Neuronal stem cell (in vitro differentiated cells): ENCODE measurements at regions not wholly inside any gene's neighbourhood (a gene's known extent, or its start where the extent isn't known, plus 50 kb on each side); places are given as distances from the start of the nearest gene placed in this dataset.

ENCODE experiments used
- DNase-seq: peaks from one replicate; pipeline ENCODE4 v3.0.0-alpha.2; 2013; ENCODE audit warnings: low spot score
- H2AFZ ChIP-seq: one replicate; pipeline ENCODE4 v1.6.1; 2013; ENCODE audit warnings: mild to moderate bottlenecking, low read length, inconsistent platforms
- H2AK5ac ChIP-seq: 2 replicates; pipeline ENCODE4 v1.6.1; 2013; ENCODE audit warnings: low read depth, mild to moderate bottlenecking, inconsistent platforms, low read length, moderate library complexity, mixed read lengths
- H2BK120ac ChIP-seq: 2 replicates; pipeline ENCODE4 v1.6.1; 2013; ENCODE audit warnings: low read depth, mild to moderate bottlenecking, inconsistent platforms, low read length, moderate library complexity, mixed read lengths
- H2BK12ac ChIP-seq: one replicate; pipeline ENCODE4 v1.6.1; 2013; ENCODE audit warnings: low read length, inconsistent platforms
- H2BK15ac ChIP-seq: 2 replicates; pipeline ENCODE4 v1.6.1; 2013; ENCODE audit warnings: mild to moderate bottlenecking, low read length, inconsistent platforms, mixed read lengths
- H2BK5ac ChIP-seq: one replicate; pipeline ENCODE4 v1.6.1; 2013; ENCODE audit warnings: inconsistent platforms, mild to moderate bottlenecking, low read length, moderate library complexity
- H3K14ac ChIP-seq: one replicate; pipeline ENCODE4 v1.6.1; 2013; ENCODE audit warnings: low read length, inconsistent platforms
- H3K18ac ChIP-seq: 2 replicates; pipeline ENCODE4 v1.6.1; 2013; ENCODE audit warnings: low read length, inconsistent platforms
- H3K23ac ChIP-seq: 2 replicates; pipeline ENCODE4 v1.6.1; 2013; ENCODE audit warnings: low read depth, mild to moderate bottlenecking, mixed read lengths, low read length, inconsistent platforms; ENCODE audit not compliant: poor library complexity
- H3K27ac ChIP-seq: replicated peaks from 3 replicates; pipeline ENCODE4 v1.5.1; 2013; ENCODE audit warnings: low read length, inconsistent platforms
- H3K27me3 ChIP-seq, 3 experiments: 2 replicates each; pipeline ENCODE4 v1.6.1; 2013; ENCODE audit warnings: low read length in 3 of 3, mild to moderate bottlenecking in 2 of 3, inconsistent platforms in 1 of 3, low read depth in 1 of 3, mixed read lengths in 1 of 3, moderate library complexity in 1 of 3; ENCODE audit not compliant: control insufficient read depth in 3 of 3, insufficient read depth in 3 of 3
- H3K36me3 ChIP-seq, 2 donors: replicated peaks in 1 of 2; 2 replicates each; pipeline ENCODE4 v1.6.1; 2013; ENCODE audit warnings: low read length in 2 of 2; ENCODE audit not compliant: control insufficient read depth in 2 of 2, insufficient read depth in 2 of 2
- H3K4ac ChIP-seq: 2 replicates; pipeline ENCODE4 v1.6.1; 2013; ENCODE audit warnings: inconsistent platforms, mild to moderate bottlenecking, low read length, moderate library complexity
- H3K4me1 ChIP-seq, 2 donors: 1 replicate in 1 of 2; 2 replicates in 1 of 2; pipeline ENCODE4 v1.6.1; 2013; ENCODE audit warnings: low read length in 2 of 2, low read depth in 1 of 2; ENCODE audit not compliant: control insufficient read depth in 2 of 2, insufficient read depth in 1 of 2
- H3K4me2 ChIP-seq: one replicate; pipeline ENCODE4 v1.6.1; 2013; ENCODE audit warnings: mild to moderate bottlenecking, low read length, inconsistent platforms; ENCODE audit not compliant: insufficient read depth, poor library complexity, severe bottlenecking
- H3K4me3 ChIP-seq, 2 donors: 2 replicates each; pipeline ENCODE4 v1.5.1; 2013; ENCODE audit warnings: low read length in 2 of 2, mild to moderate bottlenecking in 2 of 2, inconsistent platforms in 1 of 2, moderate library complexity in 1 of 2
- H3K79me1 ChIP-seq: one replicate; pipeline ENCODE4 v1.6.1; 2013; ENCODE audit warnings: low read depth, mild to moderate bottlenecking, inconsistent platforms, low read length, moderate library complexity
- H3K9ac ChIP-seq: one replicate; pipeline ENCODE4 v1.6.1; 2013; ENCODE audit warnings: mild to moderate bottlenecking, low read depth, low read length, inconsistent platforms; ENCODE audit not compliant: poor library complexity
- H3K9me3 ChIP-seq, 2 donors: replicated peaks in 1 of 2; 2 replicates each; pipeline versions ENCODE3 to v1.6.1; 2013; ENCODE audit warnings: low read length in 2 of 2, mild to moderate bottlenecking in 2 of 2, inconsistent platforms in 1 of 2, low read depth in 1 of 2, mixed read lengths in 1 of 2, moderate library complexity in 1 of 2; ENCODE audit not compliant: control insufficient read depth in 2 of 2, insufficient read depth in 1 of 2
- H4K8ac ChIP-seq: one replicate; pipeline ENCODE4 v1.6.1; 2013; ENCODE audit warnings: low read depth, mild to moderate bottlenecking, inconsistent platforms, low read length, moderate library complexity
- H4K91ac ChIP-seq: one replicate; pipeline ENCODE4 v1.6.1; 2013; ENCODE audit warnings: low read length, low read depth, mild to moderate bottlenecking, inconsistent platforms; ENCODE audit not compliant: poor library complexity
- WGBS, 2 donors: extraction: QIAGEN DNeasy Blood & Tissue Kit; methylation state at CpG; one replicate each; pipeline ENCODE4 v1.1.7; 2013; ENCODE audit warnings: missing lambda C conversion rate in 2 of 2, mixed read lengths in 1 of 2; ENCODE audit not compliant: insufficient read length in 2 of 2, insufficient replicate concordance in 1 of 2; ENCODE audit errors: extremely low coverage in 2 of 2; 5-methylcytosine and 5-hydroxymethylcytosine counted together

DNA sequence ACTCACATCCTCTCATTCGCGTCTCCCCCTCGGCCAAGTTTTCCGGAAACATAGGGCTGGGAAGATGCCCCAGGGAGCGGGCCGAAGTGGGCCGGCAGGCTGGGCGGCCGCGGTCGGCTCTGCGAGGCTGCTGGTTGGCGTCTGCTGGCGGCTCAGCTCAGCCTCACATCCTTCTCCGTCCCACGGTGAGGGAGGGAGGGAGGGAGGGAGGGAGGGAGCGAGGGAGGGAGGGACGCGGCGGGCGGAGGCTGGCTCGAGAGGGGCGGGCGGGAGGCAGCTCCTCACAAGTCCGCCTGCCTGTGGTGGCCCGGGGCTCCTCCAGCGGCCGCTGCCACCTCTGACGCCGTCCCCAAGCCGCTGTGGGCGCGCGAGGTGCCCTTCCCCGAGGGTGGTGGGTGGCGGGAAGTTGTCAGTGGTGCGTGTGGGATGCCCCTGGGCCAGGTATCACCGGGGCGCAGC lies 93.8 kb downstream of the RFLNA start:
- Histone ChIP-seq H3K23ac (peak overlapping the region; percentile 43), H3K9me3 (no peaks in the 10 kb centered on the region), H3K4me2 (peak overlapping the region; percentile 96), H3K9ac (peak overlapping the region; percentile 81), H2BK12ac (peak overlapping the region; percentile 22), H2BK120ac (no peak overlapping the region), H3K79me1 (peaks cover 23% of the 10 kb centered on the region), H4K8ac (no peak overlapping the region), H3K27ac (no peak overlapping the region), H3K27me3 (peaks cover 0 to 15% (median 0%) of the 10 kb centered on the region in 3 experiments), H3K14ac (peak overlapping the region; percentile 94), H4K91ac (no peak overlapping the region), H3K4me3 (peak overlapping the region; percentile 3 to 76), H3K36me3 (peaks cover 6 to 16% of the 10 kb centered on the region in 2 donors), H3K4me1 (peaks cover 26 to 31% of the 10 kb centered on the region in 2 donors), H2AK5ac (peak overlapping the region; percentile 97), H2AFZ (peak overlapping the region; percentile 81), H2BK5ac (peak overlapping the region; percentile 87), H3K4ac (no peak overlapping the region), H3K18ac (peak overlapping the region; percentile 97), H2BK15ac (peak overlapping the region; percentile 93)
- DNase-seq: peak; percentile 62
- no CpG with 5 or more reads among the region's 39 CpGs for WGBS, 2 donors

DNA sequence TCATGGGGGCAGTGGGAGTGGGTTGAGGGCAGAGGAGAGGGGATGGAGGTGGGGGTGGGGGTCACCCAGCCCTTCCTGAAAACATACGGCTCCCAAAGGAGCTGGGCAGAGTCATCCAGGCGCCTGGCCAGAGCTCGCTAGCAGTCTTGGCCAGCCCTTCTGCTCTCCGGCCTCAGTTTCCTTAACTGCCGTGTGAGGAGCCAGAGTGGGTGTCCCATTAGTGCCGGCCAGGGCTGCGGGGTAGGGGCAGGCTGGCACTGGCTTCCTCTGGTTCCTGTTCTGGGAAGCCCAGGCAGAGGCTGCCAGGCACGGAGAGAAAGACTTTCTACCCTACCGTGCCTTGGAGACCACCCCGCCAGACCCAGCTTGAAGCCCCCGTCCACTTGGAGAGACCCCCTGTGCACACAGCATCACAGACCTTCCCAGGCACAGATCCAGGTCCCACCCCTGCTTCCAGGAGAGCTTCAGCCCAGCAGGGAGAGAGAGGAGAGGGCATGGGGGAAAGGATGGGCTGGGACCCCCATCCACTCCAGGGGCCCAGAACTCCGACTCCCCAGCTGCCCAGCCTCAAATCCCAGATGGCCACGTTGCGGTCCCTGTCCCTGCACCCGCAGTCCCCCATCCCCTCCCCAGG lies 93.3 kb downstream of the RFLNA start:
- peak overlapping the region; percentile 43 for H3K23ac ChIP-seq
- H2BK5ac ChIP-seq: peak overlapping the region; percentile 87
- H2BK15ac ChIP-seq: peak overlapping the region; percentile 93
- H3K79me1 ChIP-seq: peaks cover 23% of the 10 kb centered on the region
- H3K27me3 ChIP-seq: peaks cover 0 to 15% (median 0%) of the 10 kb centered on the region in 3 experiments
- no peak overlapping the region for H2BK120ac ChIP-seq
- peaks cover 5 to 17% of the 10 kb centered on the region in 2 donors for H3K36me3 ChIP-seq
- H2AFZ ChIP-seq: peak overlapping the region; percentile 81
- peak overlapping the region; percentile 97 for H2AK5ac ChIP-seq
- H3K14ac ChIP-seq: peak overlapping the region; percentile 94
- H2BK12ac ChIP-seq: no peak overlapping the region
- no peak for DNase-seq
- H3K4me1 ChIP-seq: peaks cover 23 to 28% of the 10 kb centered on the region in 2 donors
- no peaks in the 10 kb centered on the region for H3K9me3 ChIP-seq
- H3K4me2 ChIP-seq: peak overlapping the region; percentile 64
- no peak overlapping the region for H3K4ac ChIP-seq
- peak overlapping the region; percentile 95 for H3K18ac ChIP-seq
- H3K4me3 ChIP-seq: peak overlapping the region in 1 of 2 donors; percentile 38
- H4K91ac ChIP-seq: no peak overlapping the region
- peak overlapping the region; percentile 81 for H3K9ac ChIP-seq
- H4K8ac ChIP-seq: peak overlapping the region; percentile 65
- no peak overlapping the region for H3K27ac ChIP-seq
- WGBS, 2 donors: no CpG with 5 or more reads among the region's 15 CpGs

DNA sequence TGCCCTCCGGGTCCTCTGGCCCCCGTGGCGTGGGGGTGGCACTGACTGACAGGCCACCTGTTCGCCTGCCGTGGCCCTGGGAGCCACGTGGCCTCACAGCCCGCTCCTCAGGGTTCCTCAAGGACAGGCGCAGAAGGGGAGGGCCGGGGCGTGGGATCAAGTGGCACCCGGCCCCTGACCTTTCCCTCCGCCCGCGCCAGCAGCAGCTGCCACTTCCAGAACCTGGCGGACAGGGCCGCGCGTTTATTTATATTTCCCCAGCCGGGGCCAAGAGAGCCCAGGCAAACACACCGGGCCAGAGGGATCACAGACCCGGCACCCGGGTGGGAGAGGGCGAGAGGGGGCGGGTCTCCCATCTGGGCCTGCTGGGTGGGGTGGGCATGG lies 92.6 kb downstream of the RFLNA start:
- Histone ChIP-seq H3K4me2 (no peak overlapping the region), H3K79me1 (peaks cover 23% of the 10 kb centered on the region), H3K23ac (peak overlapping the region; percentile 65), H2BK12ac (no peak overlapping the region), H3K18ac (peak overlapping the region; percentile 71), H3K9ac (no peak overlapping the region), H3K4me1 (peaks cover 19 to 21% of the 10 kb centered on the region in 2 donors), H4K8ac (no peak overlapping the region), H3K14ac (peak overlapping the region; percentile 89), H3K4me3 (no peak overlapping the region), H2BK120ac (no peak overlapping the region), H3K4ac (no peak overlapping the region), H2AK5ac (peak overlapping the region; percentile 92), H3K9me3 (no peaks in the 10 kb centered on the region), H4K91ac (no peak overlapping the region), H2BK15ac (peak overlapping the region; percentile 37), H3K27ac (no peak overlapping the region), H2AFZ (no peak overlapping the region), H3K27me3 (peaks cover 0 to 15% (median 0%) of the 10 kb centered on the region in 3 experiments), H3K36me3 (peaks cover 7 to 21% of the 10 kb centered on the region in 2 donors), H2BK5ac (no peak overlapping the region)
- WGBS, 2 donors: no CpG with 5 or more reads among the region's 24 CpGs
- DNase-seq: no peak

DNA sequence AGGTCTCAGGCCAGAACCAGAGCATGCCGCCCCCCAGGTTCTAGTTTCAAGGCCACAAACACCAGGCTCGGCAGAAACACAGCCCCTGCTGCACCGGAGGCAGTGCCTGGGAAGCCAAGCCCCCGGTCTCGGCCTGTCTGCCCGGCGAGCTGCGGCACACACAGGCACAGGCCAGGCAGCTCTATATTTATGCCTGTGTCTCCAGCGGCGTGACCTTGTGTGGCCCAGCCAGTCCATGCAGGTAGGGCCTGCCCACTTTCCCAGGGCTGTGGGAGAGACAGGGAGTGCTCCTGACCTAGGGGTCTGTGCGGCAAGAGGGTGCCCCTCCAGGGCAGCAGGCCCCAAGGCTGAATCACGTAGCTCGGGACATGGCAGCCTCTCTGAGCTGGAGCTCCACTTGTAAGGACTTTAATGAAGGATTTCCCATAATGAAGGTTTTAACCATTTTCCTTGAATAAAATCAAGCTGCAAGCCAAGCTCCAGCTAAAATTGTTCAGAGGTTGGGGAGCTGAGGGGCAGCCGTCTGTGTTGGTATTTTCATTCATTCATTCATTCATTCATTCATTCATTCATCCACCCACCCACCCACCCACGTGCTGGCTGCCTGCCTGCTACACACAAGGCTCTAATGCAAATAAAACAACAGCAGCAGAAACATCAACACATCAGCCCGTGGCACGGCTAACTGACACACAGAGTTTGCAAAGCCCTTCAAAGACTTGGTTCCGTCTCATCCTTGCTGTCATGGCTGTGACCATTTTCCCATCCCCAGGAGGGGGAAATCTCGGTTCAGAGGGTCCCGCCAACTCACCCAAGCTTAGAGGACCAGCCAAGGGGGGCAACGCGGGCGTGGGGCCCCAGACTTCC lies 92.0 kb downstream of the RFLNA start:
- H3K18ac ChIP-seq: peak overlapping the region; percentile 71
- no peak overlapping the region for H3K4me3 ChIP-seq
- H3K9ac ChIP-seq: peak overlapping the region; percentile 60
- H3K36me3 ChIP-seq: peaks cover 9 to 21% of the 10 kb centered on the region in 2 donors
- peak overlapping the region; percentile 37 for H2BK15ac ChIP-seq
- DNase-seq: no peak
- no peak overlapping the region for H2AFZ ChIP-seq
- peak overlapping the region; percentile 43 for H4K8ac ChIP-seq
- H2BK120ac ChIP-seq: no peak overlapping the region
- H4K91ac ChIP-seq: no peak overlapping the region
- peaks cover 0 to 15% (median 0%) of the 10 kb centered on the region in 3 experiments for H3K27me3 ChIP-seq
- H2BK5ac ChIP-seq: peak overlapping the region; percentile 53
- H2AK5ac ChIP-seq: peak overlapping the region; percentile 92
- H3K4me2 ChIP-seq: no peak overlapping the region
- H3K23ac ChIP-seq: peak overlapping the region; percentile 85
- H3K27ac ChIP-seq: no peak overlapping the region
- H3K14ac ChIP-seq: peak overlapping the region; percentile 89
- no peaks in the 10 kb centered on the region for H3K9me3 ChIP-seq
- H3K79me1 ChIP-seq: peaks cover 23% of the 10 kb centered on the region
- peaks cover 16 to 18% of the 10 kb centered on the region in 2 donors for H3K4me1 ChIP-seq
- peak overlapping the region; percentile 84 for H2BK12ac ChIP-seq
- H3K4ac ChIP-seq: no peak overlapping the region
- no CpG with 5 or more reads among the region's 23 CpGs for WGBS, 2 donors
